Natural killer cell (primary cell): ENCODE measurements at regions not wholly inside any gene's neighbourhood (a gene's known extent, or its start where the extent isn't known, plus 50 kb on each side); places are given as distances from the start of the nearest gene placed in this dataset.

ENCODE experiments used
- ATAC-seq, 3 donors: fragments of 150-1000 bp in 2 of 3; fragments of 200-7000 bp in 1 of 3; cut with Tn5 transposase; 1 replicate in 1 of 3; 2 replicates in 2 of 3; pipeline ENCODE4 v1.10.0; 2021; ENCODE audit warnings: mild to moderate bottlenecking in 2 of 3, moderate library complexity in 2 of 3
- DNase-seq, 2 donors: peaks; one replicate each; pipeline versions ENCODE4 v3.0.0 to v3.0.0-alpha.2; 2013 to 2021; ENCODE audit warnings: mixed read lengths in 1 of 2
- H3K27ac ChIP-seq: one replicate; pipeline ENCODE4 v1.5.1; 2013; ENCODE audit warnings: mild to moderate bottlenecking, low read length
- H3K27me3 ChIP-seq: one replicate; pipeline ENCODE4 v1.6.1; 2013; ENCODE audit warnings: low read length; ENCODE audit not compliant: control insufficient read depth, insufficient read depth
- H3K36me3 ChIP-seq: one replicate; pipeline ENCODE4 v1.6.1; 2013; ENCODE audit warnings: low read length; ENCODE audit not compliant: control insufficient read depth, insufficient read depth
- H3K4me1 ChIP-seq: one replicate; pipeline ENCODE4 v1.6.1; 2013; ENCODE audit warnings: low read length; ENCODE audit not compliant: control insufficient read depth, insufficient read depth
- H3K4me3 ChIP-seq: one replicate; pipeline ENCODE4 v1.5.1; 2013; ENCODE audit warnings: low read length
- H3K9me3 ChIP-seq: one replicate; pipeline ENCODE4 v1.6.1; 2013; ENCODE audit warnings: low read length; ENCODE audit not compliant: control insufficient read depth, insufficient read depth
- H3K27ac Mint-ChIP-seq, 2 donors: one replicate each; pipeline ENCODE4 v1.8.0; 2022; ENCODE audit warnings: mild to moderate bottlenecking in 2 of 2, mixed read lengths in 2 of 2, moderate library complexity in 1 of 2
- H3K27me3 Mint-ChIP-seq, 2 donors: one replicate each; pipeline ENCODE4 v1.8.0; 2022; ENCODE audit warnings: low read depth in 2 of 2, mixed read lengths in 2 of 2
- H3K36me3 Mint-ChIP-seq: one replicate; pipeline ENCODE4 v1.8.0; 2022; ENCODE audit warnings: mixed read lengths
- H3K4me1 Mint-ChIP-seq, 2 donors: one replicate each; pipeline ENCODE4 v1.8.0; 2022; ENCODE audit warnings: mixed read lengths in 2 of 2
- H3K4me3 Mint-ChIP-seq: one replicate; pipeline ENCODE4 v1.8.0; 2022; ENCODE audit warnings: mild to moderate bottlenecking, moderate library complexity, mixed read lengths
- H3K9me3 Mint-ChIP-seq, 2 donors: one replicate each; pipeline ENCODE4 v1.8.0; 2022; ENCODE audit warnings: mixed read lengths in 2 of 2
- WGBS: methylation state at CpG from one replicate; pipeline ENCODE4 v1.1.7; 2013; ENCODE audit warnings: missing lambda C conversion rate; ENCODE audit not compliant: insufficient coverage; 5-methylcytosine and 5-hydroxymethylcytosine counted together
- intact Hi-C: fragments of 100-400 bp; cut with micrococcal nuclease; formaldehyde crosslinking; loops from one replicate; pipeline ENCODE4 v1.14.2; 2022
- TF ChIP-seq, protein P1 (sequence below): fragments of 200-600 bp; IDR thresholded peaks from one replicate; pipeline ENCODE4 v1.8.0; 2022; ENCODE audit warnings: antibody characterized with exemption

GRCh38 chr6:87870556-87870955, 168.5 kb upstream of the AKIRIN2 start:
- peaks cover 21 to 48% of the 10 kb centered on the region in 2 donors for H3K27me3 Mint-ChIP-seq
- ATAC-seq (no peak), DNase-seq (no peak)
- intact Hi-C loops: no loop called here
- H3K4me1 ChIP-seq: no peaks in the 10 kb centered on the region
- no peaks in the 10 kb centered on the region for H3K27me3 ChIP-seq
- peaks cover 0 to 2% of the 10 kb centered on the region in 2 donors for H3K9me3 Mint-ChIP-seq
- no peaks in the 10 kb centered on the region for H3K9me3 ChIP-seq
- H3K27ac Mint-ChIP-seq: no peak overlapping the region
- H3K27ac ChIP-seq: no peak overlapping the region
- H3K4me3 ChIP-seq: no peak overlapping the region
- TF ChIP-seq, protein P1, sequence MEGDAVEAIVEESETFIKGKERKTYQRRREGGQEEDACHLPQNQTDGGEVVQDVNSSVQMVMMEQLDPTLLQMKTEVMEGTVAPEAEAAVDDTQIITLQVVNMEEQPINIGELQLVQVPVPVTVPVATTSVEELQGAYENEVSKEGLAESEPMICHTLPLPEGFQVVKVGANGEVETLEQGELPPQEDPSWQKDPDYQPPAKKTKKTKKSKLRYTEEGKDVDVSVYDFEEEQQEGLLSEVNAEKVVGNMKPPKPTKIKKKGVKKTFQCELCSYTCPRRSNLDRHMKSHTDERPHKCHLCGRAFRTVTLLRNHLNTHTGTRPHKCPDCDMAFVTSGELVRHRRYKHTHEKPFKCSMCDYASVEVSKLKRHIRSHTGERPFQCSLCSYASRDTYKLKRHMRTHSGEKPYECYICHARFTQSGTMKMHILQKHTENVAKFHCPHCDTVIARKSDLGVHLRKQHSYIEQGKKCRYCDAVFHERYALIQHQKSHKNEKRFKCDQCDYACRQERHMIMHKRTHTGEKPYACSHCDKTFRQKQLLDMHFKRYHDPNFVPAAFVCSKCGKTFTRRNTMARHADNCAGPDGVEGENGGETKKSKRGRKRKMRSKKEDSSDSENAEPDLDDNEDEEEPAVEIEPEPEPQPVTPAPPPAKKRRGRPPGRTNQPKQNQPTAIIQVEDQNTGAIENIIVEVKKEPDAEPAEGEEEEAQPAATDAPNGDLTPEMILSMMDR: no peak
- H3K4me1 Mint-ChIP-seq: no peaks in the 10 kb centered on the region
- 97% methylated on average over 2 of the region's 3 CpGs for WGBS
- H3K4me3 Mint-ChIP-seq: no peak overlapping the region
- H3K36me3 Mint-ChIP-seq: no peaks in the 10 kb centered on the region
- H3K36me3 ChIP-seq: no peaks in the 10 kb centered on the region

- ATAC-seq (no peak), DNase-seq (no peak)
- 86% methylated on average over 7 of the region's 7 CpGs for WGBS
- Mint-ChIP-seq H3K9me3 (peaks cover 0 to 2% of the 10 kb centered on the region in 2 donors), H3K4me3 (no peak overlapping the region), H3K27me3 (peaks cover 16 to 44% of the 10 kb centered on the region in 2 donors), H3K4me1 (no peaks in the 10 kb centered on the region), H3K27ac (no peak overlapping the region), H3K36me3 (no peaks in the 10 kb centered on the region)
- Histone ChIP-seq H3K9me3 (no peaks in the 10 kb centered on the region), H3K36me3 (no peaks in the 10 kb centered on the region), H3K27me3 (no peaks in the 10 kb centered on the region), H3K4me3 (no peak overlapping the region), H3K27ac (no peak overlapping the region), H3K4me1 (no peaks in the 10 kb centered on the region)
- intact Hi-C loops: no loop called here
- TF ChIP-seq, protein P1: no peak
Measured at GRCh38 chr6:87869064-87869905, 167.3 kb upstream of the AKIRIN2 start.

- H3K4me1 Mint-ChIP-seq: no peaks in the 10 kb centered on the region
- Histone ChIP-seq H3K4me3 (no peak overlapping the region), H3K9me3 (no peaks in the 10 kb centered on the region), H3K36me3 (no peaks in the 10 kb centered on the region), H3K27ac (no peak overlapping the region), H3K27me3 (peaks cover 2% of the 10 kb centered on the region), H3K4me1 (no peaks in the 10 kb centered on the region)
- no peaks in the 10 kb centered on the region for H3K36me3 Mint-ChIP-seq
- no peak overlapping the region for H3K27ac Mint-ChIP-seq
- no peaks in the 10 kb centered on the region for H3K9me3 Mint-ChIP-seq
- ATAC-seq (no peak), DNase-seq (no peak)
- intact Hi-C loops: no loop called here
- TF ChIP-seq, protein P1: no peak
- H3K4me3 Mint-ChIP-seq: no peak overlapping the region
- peaks cover 11 to 27% of the 10 kb centered on the region in 2 donors for H3K27me3 Mint-ChIP-seq
- 94% methylated on average over 2 of the region's 2 CpGs for WGBS
Measured at GRCh38 chr6:87860902-87861301, 158.9 kb upstream of the AKIRIN2 start.

- ATAC-seq (no peak), DNase-seq (no peak)
- no CpG with 5 or more reads among the region's 1 CpG for WGBS
- Histone ChIP-seq H3K27ac (no peak overlapping the region), H3K27me3 (peaks cover 2% of the 10 kb centered on the region), H3K4me3 (no peak overlapping the region), H3K4me1 (no peaks in the 10 kb centered on the region), H3K36me3 (no peaks in the 10 kb centered on the region), H3K9me3 (no peaks in the 10 kb centered on the region)
- TF ChIP-seq, protein P1: no peak
- Mint-ChIP-seq H3K4me3 (no peak overlapping the region), H3K9me3 (no peaks in the 10 kb centered on the region), H3K27ac (no peak overlapping the region), H3K36me3 (no peaks in the 10 kb centered on the region), H3K27me3 (peaks cover 7 to 11% of the 10 kb centered on the region in 2 donors), H3K4me1 (no peaks in the 10 kb centered on the region)
- intact Hi-C loops: no loop called here
Measured at GRCh38 chr6:87858440-87858839, 156.4 kb upstream of the AKIRIN2 start.
